Raji (cell line): ENCODE measurements at regions not wholly inside any gene's neighbourhood (a gene's known extent, or its start where the extent isn't known, plus 50 kb on each side); places are given as distances from the start of the nearest gene placed in this dataset.

Source experiments
- POLR2A ChIP-seq: IDR thresholded peaks from 2 replicates; pipeline ENCODE4 v1.6.1; 2011; ENCODE audit warnings: low read depth, low read length, control low read depth; ENCODE audit not compliant: insufficient read depth

GRCh38 chr22:47558828-47559700, 796.6 kb downstream of the TBC1D22A start:
- TF ChIP-seq POLR2A: no peak

- no peak for TF ChIP-seq POLR2A
Observed at GRCh38 chr22:47556473-47556872, 794.0 kb downstream of the TBC1D22A start.

GRCh38 chr22:47553436-47553835, 791.0 kb downstream of the TBC1D22A start:
- no peak for TF ChIP-seq POLR2A

GRCh38 chr22:47552541-47553205, 790.2 kb downstream of the TBC1D22A start:
- no peak for TF ChIP-seq POLR2A

GRCh38 chr22:47552024-47552423, 789.6 kb downstream of the TBC1D22A start:
- TF ChIP-seq POLR2A: no peak

- TF ChIP-seq POLR2A: no peak
Observed at GRCh38 chr22:47551431-47551775, 789.0 kb downstream of the TBC1D22A start.

GRCh38 chr22:47550524-47551430, 788.3 kb downstream of the TBC1D22A start:
- TF ChIP-seq POLR2A: no peak

GRCh38 chr22:47549741-47550340, 787.4 kb downstream of the TBC1D22A start:
- TF ChIP-seq POLR2A: no peak

GRCh38 chr22:47548953-47549740, 786.7 kb downstream of the TBC1D22A start:
- no peak for TF ChIP-seq POLR2A

GRCh38 chr22:47547881-47548650, 785.6 kb downstream of the TBC1D22A start:
- TF ChIP-seq POLR2A: no peak

- TF ChIP-seq POLR2A: no peak
Observed at GRCh38 chr22:47547239-47547661, 784.8 kb downstream of the TBC1D22A start.

- no peak for TF ChIP-seq POLR2A
Observed at GRCh38 chr22:47544696-47545095, 782.2 kb downstream of the TBC1D22A start.

GRCh38 chr22:47543447-47543846, 781.0 kb downstream of the TBC1D22A start:
- TF ChIP-seq POLR2A: no peak

- TF ChIP-seq POLR2A: no peak
Observed at GRCh38 chr22:47540011-47540410, 777.6 kb downstream of the TBC1D22A start.

- TF ChIP-seq POLR2A: no peak
Observed at GRCh38 chr22:47539374-47539773, 776.9 kb downstream of the TBC1D22A start.
